ENCODE measurements at regions not wholly inside any gene's neighbourhood (a gene's known extent, or its start where the extent isn't known, plus 50 kb on each side); places are given as distances from the start of the nearest gene placed in this dataset.

GRCh38 chr19:29098863-29099481, 114.0 kb downstream of the UQCRFS1 start:
- TF ChIP-seq CTCF (IDR thresholded peaks at IDR 0.05): no peak
- ATAC-seq (no peak), DNase-seq (no peak)
- H3K9me3 Mint-ChIP-seq: no peaks in the 10 kb centered on the region
- no peaks in the 10 kb centered on the region for H3K4me1 Mint-ChIP-seq (ENCODE audit: low read depth)
- no peaks in the 10 kb centered on the region for H3K36me3 Mint-ChIP-seq (ENCODE audit: low read depth)
- ChIA-PET CTCF (no interaction called here), POLR2A (no interaction called here)
- no peak overlapping the region for H3K27ac Mint-ChIP-seq
- H3K4me3 Mint-ChIP-seq: no peak overlapping the region
- H3K27me3 Mint-ChIP-seq: peaks cover 5% of the 10 kb centered on the region
- intact Hi-C loops (cut with micrococcal nuclease): no loop called here

GRCh38 chr19:29098091-29098490, 114.9 kb downstream of the UQCRFS1 start:
- DNase-seq (no peak), ATAC-seq (no peak)
- CTCF ChIA-PET: no interaction called here
- Mint-ChIP-seq H3K36me3 (ENCODE audit: low read depth) (no peaks in the 10 kb centered on the region), H3K27ac (no peak overlapping the region), H3K27me3 (peaks cover 5% of the 10 kb centered on the region), H3K4me1 (ENCODE audit: low read depth) (no peaks in the 10 kb centered on the region), H3K4me3 (no peak overlapping the region), H3K9me3 (no peaks in the 10 kb centered on the region)
- intact Hi-C loops (cut with micrococcal nuclease): no loop called here
- TF ChIP-seq CTCF (IDR thresholded peaks at IDR 0.05): no peak
- POLR2A ChIA-PET: no interaction called here

GRCh38 chr19:29096896-29097295, 116.1 kb downstream of the UQCRFS1 start:
- CTCF ChIA-PET: no interaction called here
- Mint-ChIP-seq H3K4me3 (no peak overlapping the region), H3K9me3 (no peaks in the 10 kb centered on the region), H3K27ac (no peak overlapping the region), H3K4me1 (ENCODE audit: low read depth) (no peaks in the 10 kb centered on the region), H3K27me3 (peaks cover 5% of the 10 kb centered on the region), H3K36me3 (ENCODE audit: low read depth) (no peaks in the 10 kb centered on the region)
- TF ChIP-seq CTCF (IDR thresholded peaks at IDR 0.05): no peak
- POLR2A ChIA-PET: interaction anchor here (1.1 kb wide), 1 partner anchor 284 kb away, joined by 3 read pairs; no protein-coding TSS in a partner anchor
- no peak for DNase-seq
- ATAC-seq: no peak
- intact Hi-C loops (cut with micrococcal nuclease): no loop called here

- Mint-ChIP-seq H3K27me3 (peaks cover 2% of the 10 kb centered on the region), H3K4me1 (ENCODE audit: low read depth) (no peaks in the 10 kb centered on the region), H3K4me3 (no peak overlapping the region), H3K27ac (no peak overlapping the region), H3K9me3 (no peaks in the 10 kb centered on the region), H3K36me3 (ENCODE audit: low read depth) (no peaks in the 10 kb centered on the region)
- no peak for DNase-seq
- POLR2A ChIA-PET: no interaction called here
- no peak for TF ChIP-seq CTCF (IDR thresholded peaks at IDR 0.05)
- ATAC-seq: no peak
- intact Hi-C loops (cut with micrococcal nuclease): no loop called here
- CTCF ChIA-PET: interaction anchor here (0.7 kb wide), 1 partner anchor 170 kb away, joined by 3 read pairs; no protein-coding TSS in a partner anchor
These were observed 119.4 kb downstream of the UQCRFS1 start for GRCh38 chr19:29093553-29093908.

GRCh38 chr19:29092712-29093552, 120.0 kb downstream of the UQCRFS1 start:
- TF ChIP-seq CTCF (IDR thresholded peaks at IDR 0.05): no peak
- DNase-seq (no peak), ATAC-seq (no peak)
- Mint-ChIP-seq H3K4me1 (ENCODE audit: low read depth) (no peaks in the 10 kb centered on the region), H3K27ac (no peak overlapping the region), H3K9me3 (no peaks in the 10 kb centered on the region), H3K27me3 (peaks cover 2% of the 10 kb centered on the region), H3K36me3 (ENCODE audit: low read depth) (no peaks in the 10 kb centered on the region), H3K4me3 (no peak overlapping the region)
- CTCF ChIA-PET: interaction anchor here (0.7 kb wide), 2 partner anchors 170 kb away, joined by 3 read pairs; no protein-coding TSS in a partner anchor
- POLR2A ChIA-PET: no interaction called here
- intact Hi-C loops (cut with micrococcal nuclease): no loop called here

All from activated CD8-positive, alpha-beta T cell treated with anti-CD3 and anti-CD28 coated beads for 36 hours (primary cell).